HG02571 (cell line): ENCODE measurements at regions not wholly inside any gene's neighbourhood (a gene's known extent, or its start where the extent isn't known, plus 50 kb on each side); places are given as distances from the start of the nearest gene placed in this dataset.

Source experiments
- ATAC-seq: cut with Tn5 transposase; IDR thresholded peaks from one replicate; pipeline ENCODE4 v1.9.1; 2021; ENCODE audit warnings: mild to moderate bottlenecking, moderate library complexity; ENCODE audit not compliant: unreplicated experiment

- no peak for ATAC-seq
Observed at GRCh38 chr18:78601349-78601748, 378.3 kb upstream of the SALL3 start.

- ATAC-seq = no peak
Observed at GRCh38 chr18:78601923-78602322, 377.7 kb upstream of the SALL3 start.

- no peak for ATAC-seq
Observed at GRCh38 chr18:78602430-78602829, 377.2 kb upstream of the SALL3 start.

DNA sequence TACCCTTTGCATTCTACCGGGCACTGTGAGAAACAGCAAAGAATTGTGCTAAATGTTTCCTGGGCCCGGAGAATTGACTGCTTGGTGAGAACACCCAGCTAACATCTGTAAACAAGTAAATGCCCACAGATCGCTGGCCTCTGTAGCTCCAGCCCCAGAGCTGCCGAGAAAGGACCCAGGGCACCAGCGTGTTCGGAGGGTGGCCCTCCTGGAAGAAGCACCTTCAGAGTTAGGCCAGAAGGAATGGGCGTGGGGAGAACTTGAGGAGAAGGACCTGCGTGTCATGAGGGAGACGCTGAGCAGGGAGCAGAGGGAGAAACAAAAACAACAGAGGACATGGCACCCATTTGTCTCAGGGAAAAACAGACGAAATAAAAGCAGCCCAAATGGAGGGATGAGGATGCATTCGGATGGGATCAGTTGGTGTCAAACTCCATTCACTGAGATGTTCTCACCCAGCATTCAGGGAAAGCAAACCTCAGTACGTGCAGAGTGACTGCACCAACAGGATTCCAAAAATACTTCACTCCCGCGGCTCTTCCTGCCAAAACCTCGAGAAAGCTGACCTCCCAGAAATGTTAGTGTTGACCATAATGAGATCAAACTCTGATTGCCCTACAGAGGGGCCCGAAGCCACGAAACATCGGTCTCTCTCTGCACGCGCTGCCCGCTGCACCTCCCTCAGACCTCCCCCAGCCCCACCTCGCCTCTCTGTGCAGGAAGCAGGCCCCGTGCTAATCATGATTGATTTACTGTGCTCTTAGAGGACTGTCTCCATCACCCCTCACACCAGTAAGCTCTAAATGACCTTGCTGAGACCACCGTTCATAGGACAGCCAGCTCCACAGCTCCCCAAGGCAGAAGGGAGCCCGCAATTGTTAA is 376.3 kb upstream of the SALL3 start:
- no peak for ATAC-seq

DNA sequence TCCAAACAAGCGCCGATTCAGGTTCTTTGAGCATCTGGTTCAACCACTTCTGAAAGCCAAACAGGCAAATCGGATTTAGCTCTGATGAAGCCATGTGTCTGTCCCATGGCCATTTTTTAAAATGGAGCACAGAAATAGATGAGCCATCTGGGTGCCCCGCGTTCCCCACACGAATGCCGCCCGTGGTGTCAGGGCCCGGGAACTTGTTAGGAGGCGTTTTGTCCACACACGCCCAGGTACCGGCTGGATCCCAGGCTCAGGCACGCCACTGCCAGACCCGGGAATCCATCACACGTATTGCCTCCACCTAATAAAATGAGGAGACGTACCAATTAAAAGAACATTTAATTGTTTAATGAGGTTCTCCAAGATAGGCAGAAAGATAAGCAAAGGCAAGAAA is 374.4 kb upstream of the SALL3 start:
- ATAC-seq = no peak

- no peak for ATAC-seq
Observed at GRCh38 chr18:78607221-78607620, 372.4 kb upstream of the SALL3 start.

DNA sequence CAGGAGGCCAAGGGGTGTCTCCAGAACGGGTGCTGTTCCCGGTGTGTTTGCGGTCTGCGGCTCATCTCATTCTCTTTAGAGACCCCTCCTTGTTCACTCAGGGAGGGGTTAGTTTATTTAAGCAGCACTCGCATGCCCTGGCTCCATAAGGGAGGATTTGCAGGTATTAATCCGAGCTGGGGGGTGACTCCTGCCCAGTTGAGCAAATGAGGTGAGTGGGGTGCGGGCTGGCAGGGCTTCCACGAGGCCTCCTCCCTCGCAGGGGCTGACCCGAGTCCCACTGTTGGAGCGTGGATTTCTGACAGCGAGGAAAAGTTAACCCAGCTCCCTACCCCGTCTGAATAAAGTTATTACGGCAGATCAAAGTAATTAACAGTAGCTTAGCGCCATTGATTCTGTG is 371.8 kb upstream of the SALL3 start:
- ATAC-seq = no peak

GRCh38 chr18:78610179-78610578 is 369.4 kb upstream of the SALL3 start:
- ATAC-seq = no peak

DNA sequence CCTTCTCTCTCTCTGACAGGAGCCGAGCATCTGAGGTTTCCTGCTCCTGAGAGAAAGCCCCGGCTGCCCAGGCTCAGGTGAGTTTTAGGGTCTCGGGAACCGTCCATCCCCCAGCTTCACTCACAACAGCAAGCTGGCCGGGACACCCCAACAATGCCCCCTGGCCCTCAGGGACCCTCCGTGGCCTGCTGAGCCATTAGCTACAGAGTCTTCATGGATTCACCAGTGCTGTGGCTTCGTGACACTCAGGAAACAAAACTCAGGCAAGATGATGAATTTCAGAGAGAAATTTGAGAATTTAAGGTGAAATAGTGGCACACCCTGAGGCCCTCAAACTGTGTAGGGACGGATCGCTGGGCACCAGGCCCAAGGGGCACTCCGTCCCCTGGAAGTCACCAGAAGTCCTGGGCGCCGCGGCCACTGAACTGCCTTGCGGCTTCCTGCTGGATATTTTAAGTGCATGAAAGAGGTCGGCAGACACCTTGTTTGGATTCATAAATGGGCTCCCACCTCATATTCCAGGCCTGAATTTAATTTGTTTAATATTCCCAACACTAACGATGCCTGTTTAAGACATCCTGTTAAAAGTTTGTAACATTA is 368.3 kb upstream of the SALL3 start:
- ATAC-seq = no peak

DNA sequence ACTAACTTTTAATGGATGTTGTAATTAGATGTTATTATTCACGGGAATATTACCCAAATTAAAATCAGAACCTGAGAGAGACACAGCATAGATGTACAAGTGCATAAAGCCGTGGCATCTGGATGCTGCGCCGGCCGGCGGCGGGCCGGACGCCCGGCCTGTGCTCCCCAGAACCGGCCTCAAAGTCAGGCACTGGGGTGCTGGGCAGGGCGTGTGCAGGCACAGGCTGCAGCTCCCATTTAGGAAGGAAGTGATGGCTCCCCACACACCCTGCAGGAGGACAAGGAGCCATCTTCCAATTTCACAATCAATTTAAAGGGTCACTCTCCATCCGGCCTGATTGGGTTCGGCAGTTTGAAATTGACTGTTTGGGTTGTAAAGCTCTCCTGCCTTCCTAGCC is 367.7 kb upstream of the SALL3 start:
- no peak for ATAC-seq

DNA sequence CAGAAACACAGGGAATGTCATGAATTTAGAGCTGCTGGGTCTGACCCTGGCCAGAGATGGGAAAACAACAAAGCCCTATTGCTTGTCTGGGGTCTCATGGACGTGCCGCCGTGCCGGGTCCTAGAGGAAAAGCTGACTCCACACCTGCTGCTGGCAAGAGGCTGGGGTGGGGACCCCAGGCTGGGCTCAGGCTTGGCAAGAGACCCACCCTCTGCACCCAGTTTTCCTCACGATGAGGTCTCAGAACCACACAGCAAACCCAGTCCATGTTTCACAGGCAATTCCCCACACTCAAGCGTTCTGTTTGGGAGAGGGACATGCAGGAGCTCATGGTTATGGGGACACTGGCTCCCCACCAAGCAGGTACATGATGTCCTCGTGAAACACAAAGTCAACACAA is 367.3 kb upstream of the SALL3 start:
- ATAC-seq = no peak

- no peak for ATAC-seq
Observed at GRCh38 chr18:78612801-78613200, 366.8 kb upstream of the SALL3 start.

DNA sequence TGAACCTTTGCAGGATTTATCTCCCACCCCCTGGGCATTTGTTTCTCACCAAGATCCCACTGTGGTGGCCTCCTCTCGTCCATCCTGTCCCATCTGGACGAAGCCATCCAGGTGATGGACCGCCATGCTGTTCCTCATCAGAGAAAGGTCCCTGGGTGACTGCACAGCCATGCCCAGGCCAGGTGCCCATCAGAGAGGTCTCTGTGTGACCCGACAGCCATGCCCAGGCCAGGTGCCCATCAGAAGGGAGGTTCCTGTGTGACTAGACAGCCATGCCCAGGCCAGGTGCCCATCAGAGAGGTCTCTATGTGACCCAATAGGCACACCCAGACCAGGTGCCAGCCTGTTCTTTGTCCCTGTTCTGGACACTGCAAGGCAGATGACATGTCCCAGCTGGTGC is 360.9 kb upstream of the SALL3 start:
- ATAC-seq = no peak

DNA sequence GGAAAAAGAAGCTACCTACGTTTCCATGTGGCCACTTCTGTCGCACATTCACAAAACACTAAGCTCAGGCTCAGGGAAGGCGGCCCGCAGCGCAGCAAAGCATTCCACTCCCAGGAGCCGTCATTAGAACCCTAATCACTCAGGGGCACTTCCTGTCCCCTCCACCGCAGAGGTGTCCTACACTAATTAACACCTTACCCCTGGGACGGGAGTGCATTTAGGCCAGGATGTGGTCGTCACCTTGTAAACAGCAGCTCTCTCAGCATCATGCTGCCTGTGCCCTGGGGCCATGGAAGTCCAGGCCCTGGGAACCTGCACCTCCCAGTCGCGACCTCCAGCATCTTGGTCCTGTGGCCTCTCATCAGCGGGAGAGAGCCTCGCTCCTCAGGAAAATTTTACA is 359.8 kb upstream of the SALL3 start:
- no peak for ATAC-seq

- no peak for ATAC-seq
Observed at GRCh38 chr18:78620326-78620725, 359.3 kb upstream of the SALL3 start.

GRCh38 chr18:78621141-78621755 is 358.4 kb upstream of the SALL3 start:
- ATAC-seq = no peak

DNA sequence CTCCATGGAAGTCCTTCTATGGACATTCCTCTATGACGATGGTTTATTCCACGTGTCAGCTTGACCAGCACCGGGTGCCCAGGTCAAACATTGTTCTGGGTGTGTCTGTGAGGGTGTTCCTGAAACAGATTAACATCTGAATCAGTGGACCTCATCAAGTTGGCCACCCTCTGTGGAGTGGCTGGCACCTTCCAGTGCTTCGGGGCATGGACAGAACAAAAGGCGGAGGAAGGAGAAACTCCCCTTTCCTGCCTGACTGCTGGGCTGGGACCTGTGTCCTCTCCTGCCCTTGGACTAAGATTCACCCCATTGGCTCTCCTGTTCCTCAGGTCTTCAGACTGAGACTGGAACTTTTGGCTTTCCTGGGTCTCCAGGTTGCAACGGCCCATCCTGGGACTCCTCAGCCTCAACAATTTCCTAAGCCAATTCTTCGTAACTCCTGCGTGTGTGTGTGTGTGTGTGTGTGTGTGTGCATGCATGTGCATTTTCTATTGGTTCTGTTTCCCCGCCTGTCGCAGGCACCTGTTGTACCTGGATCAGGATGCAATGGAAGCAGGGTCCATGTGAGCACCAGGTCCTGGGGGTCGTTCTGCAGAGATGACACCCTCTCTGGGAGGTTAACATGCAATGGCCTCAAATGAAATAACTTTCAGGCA is 357.2 kb upstream of the SALL3 start:
- no peak for ATAC-seq

- no peak for ATAC-seq
Observed at GRCh38 chr18:78622907-78623541, 356.6 kb upstream of the SALL3 start.

DNA sequence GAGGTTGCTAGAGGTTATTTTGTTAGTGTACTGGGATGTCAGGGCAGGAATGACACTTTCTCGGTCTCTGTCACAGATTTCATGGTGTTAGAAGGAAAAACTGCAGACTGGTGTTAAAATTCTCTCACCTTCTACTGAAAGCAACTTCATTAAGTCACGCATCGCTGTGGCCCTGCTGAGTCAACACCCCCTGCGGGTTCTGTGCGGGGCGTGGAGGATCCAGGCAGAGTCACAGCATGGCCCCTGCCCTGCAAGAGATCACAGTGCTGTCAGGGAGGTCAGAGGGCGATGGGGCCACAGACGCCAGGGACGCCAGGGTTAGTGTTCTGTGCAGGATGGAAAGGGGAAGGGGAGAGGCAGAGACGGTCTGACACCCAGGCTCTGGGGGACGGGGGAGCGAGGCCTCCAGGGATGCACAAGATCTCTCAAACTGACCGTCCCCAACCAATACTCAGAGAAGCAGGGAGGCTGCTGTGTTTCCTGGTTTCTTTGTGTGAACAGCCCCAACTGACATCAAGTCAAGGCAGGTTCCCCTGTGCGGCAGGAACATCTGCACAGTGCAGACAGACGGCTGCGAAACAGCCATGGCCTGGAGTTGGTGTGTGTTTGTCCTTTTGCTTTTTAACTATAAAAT is 354.9 kb upstream of the SALL3 start:
- no peak for ATAC-seq

- no peak for ATAC-seq
Observed at GRCh38 chr18:78625847-78626246, 353.8 kb upstream of the SALL3 start.
